ENCODE measurements at regions not wholly inside any gene's neighbourhood (a gene's known extent, or its start where the extent isn't known, plus 50 kb on each side); places are given as distances from the start of the nearest gene placed in this dataset.

DNA sequence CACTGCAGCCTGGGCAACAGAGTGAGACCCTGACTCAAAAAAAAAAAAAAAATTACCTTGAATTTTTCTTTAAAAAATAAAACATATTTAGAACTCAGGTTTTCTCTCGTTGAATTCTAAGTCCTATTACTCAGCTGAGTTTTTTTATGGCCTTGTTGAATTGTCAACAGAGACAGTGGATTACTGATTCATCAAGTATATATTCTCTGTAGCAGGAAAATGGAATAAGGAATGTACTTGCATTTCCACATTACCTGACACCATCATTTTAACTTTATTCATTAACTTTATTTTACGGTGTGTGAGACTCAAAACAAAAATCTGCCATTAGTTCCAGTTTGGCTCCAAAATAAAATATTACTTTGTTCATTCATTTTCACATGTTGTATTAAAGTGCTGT lies 53.8 kb upstream of the APP start:
- DNase-seq (ENCODE audit: low spot score) = no peak

Data from hematopoietic multipotent progenitor cell treated with erythropoietin and hydrocortisone succinate and interleukin-3 and kit ligand, for 17 days (in vitro differentiated cells).